ENCODE measurements at regions not wholly inside any gene's neighbourhood (a gene's known extent, or its start where the extent isn't known, plus 50 kb on each side); places are given as distances from the start of the nearest gene placed in this dataset.

DNA sequence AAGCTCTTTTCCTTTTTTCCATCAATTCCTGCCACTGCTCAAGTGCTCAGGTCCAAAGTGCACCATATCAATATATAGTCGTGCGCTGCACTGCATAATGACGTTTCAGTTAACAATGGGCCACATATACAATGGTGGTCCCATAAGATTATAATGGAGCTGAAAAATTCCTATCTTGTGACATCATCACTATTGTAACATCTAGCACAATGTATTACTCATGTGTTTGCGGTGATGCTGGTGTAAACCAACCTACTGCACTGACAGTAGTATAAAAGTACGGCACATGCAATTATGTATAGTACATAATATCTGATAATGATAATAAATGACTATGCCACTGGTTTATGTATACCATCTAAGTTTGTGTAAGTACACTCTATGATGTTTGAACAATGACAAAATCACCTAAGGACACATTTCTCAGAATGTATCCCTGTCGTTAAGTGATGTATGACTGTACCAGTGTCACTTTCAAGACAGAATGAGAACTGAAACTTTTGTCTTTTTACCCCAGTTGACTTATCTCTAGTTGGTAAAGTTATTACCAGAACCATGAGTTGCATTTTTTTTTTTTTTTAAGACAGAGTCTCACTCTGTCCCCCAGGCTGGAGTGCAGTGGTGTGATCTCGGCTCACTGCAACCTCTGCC is 53.7 kb upstream of the INSM2 start:
- no peak overlapping the region for H4K91ac ChIP-seq (ENCODE audit: insufficient read length, low read depth, low read length)
- H3K18ac ChIP-seq (ENCODE audit: insufficient read length, low read depth, low read length) = no peak overlapping the region
- no peak overlapping the region for H3T11ph ChIP-seq (ENCODE audit: low read length)
- H4K5ac ChIP-seq (ENCODE audit: insufficient read length, low read depth, low read length) = no peak overlapping the region
- no peaks in the 10 kb centered on the region for H3K9me3 Mint-ChIP-seq
- H3K27me3 Mint-ChIP-seq (ENCODE audit: low read depth) = 0 out of 2 replicates have a peak, but pooled peaks cover 2% of the 10 kb centered on the region
- no peak overlapping the region for H3K27ac Mint-ChIP-seq
- no peak overlapping the region for H3K4me3 Mint-ChIP-seq
- no peaks in the 10 kb centered on the region for H3K79me1 ChIP-seq (ENCODE audit: insufficient read depth, low read depth, low read length, poor library complexity, severe bottlenecking)
- no peak overlapping the region for H2AFZ ChIP-seq (ENCODE audit: low read length)
- H3K4me2 ChIP-seq (ENCODE audit: insufficient read depth, insufficient read length, low read length) = no peak overlapping the region
- H4K8ac ChIP-seq (replicated peaks; ENCODE audit: insufficient read length, low read depth, low read length) = no peak overlapping the region
- no peaks in the 10 kb centered on the region for H3K79me2 ChIP-seq (ENCODE audit: insufficient read depth, low read length)
- WGBS (ENCODE audit: extremely low coverage, insufficient read length, low lambda C conversion rate) = no CpG with 5 or more reads among the region's 7 CpGs
- no peak overlapping the region for H3K14ac ChIP-seq (ENCODE audit: insufficient read depth, low read length)
- no peak overlapping the region for H2BK5ac ChIP-seq (ENCODE audit: insufficient read length, low read length)
- no peak overlapping the region for H2AK5ac ChIP-seq (ENCODE audit: insufficient read length, low read length)
- no peaks in the 10 kb centered on the region for H3K4me1 Mint-ChIP-seq
- H4K20me1 ChIP-seq (ENCODE audit: control insufficient read depth, insufficient read depth, insufficient read length) = no peaks in the 10 kb centered on the region
- H2BK20ac ChIP-seq (ENCODE audit: low read depth, low read length, poor library complexity, severe bottlenecking) = no peak overlapping the region
- H3K27me3 ChIP-seq (ENCODE audit: insufficient read depth, low read length) = no peaks in the 10 kb centered on the region
- H3K27ac ChIP-seq (ENCODE audit: insufficient read length, low read depth, low read length) = no peak overlapping the region
- no peak overlapping the region for H2BK120ac ChIP-seq (ENCODE audit: low read depth, low read length, poor library complexity, severe bottlenecking)
- no peak for DNase-seq
- no peak overlapping the region for H3K23ac ChIP-seq (ENCODE audit: insufficient read length, low read depth, low read length)
- no peaks in the 10 kb centered on the region for H3K36me3 Mint-ChIP-seq (ENCODE audit: insufficient read depth in 1 of 3, low read depth in 3 of 3)
- H3K23me2 ChIP-seq (ENCODE audit: insufficient read length, low read depth, low read length, poor library complexity, severe bottlenecking) = no peaks in the 10 kb centered on the region
- H3K4me1 ChIP-seq (ENCODE audit: insufficient read depth, low read length) = no peaks in the 10 kb centered on the region
- H3K4ac ChIP-seq (ENCODE audit: low read depth, low read length) = no peak overlapping the region
- H2BK12ac ChIP-seq (ENCODE audit: insufficient read length, low read depth, low read length) = no peak overlapping the region
- no peak overlapping the region for H2BK15ac ChIP-seq (ENCODE audit: low read depth, low read length)
- no peak overlapping the region for H3K9ac ChIP-seq (ENCODE audit: extremely low read depth, insufficient read length, low read length)
- no peaks in the 10 kb centered on the region for H3K9me3 ChIP-seq (ENCODE audit: control insufficient read depth, low read depth, low read length)
- TF ChIP-seq, protein P1, sequence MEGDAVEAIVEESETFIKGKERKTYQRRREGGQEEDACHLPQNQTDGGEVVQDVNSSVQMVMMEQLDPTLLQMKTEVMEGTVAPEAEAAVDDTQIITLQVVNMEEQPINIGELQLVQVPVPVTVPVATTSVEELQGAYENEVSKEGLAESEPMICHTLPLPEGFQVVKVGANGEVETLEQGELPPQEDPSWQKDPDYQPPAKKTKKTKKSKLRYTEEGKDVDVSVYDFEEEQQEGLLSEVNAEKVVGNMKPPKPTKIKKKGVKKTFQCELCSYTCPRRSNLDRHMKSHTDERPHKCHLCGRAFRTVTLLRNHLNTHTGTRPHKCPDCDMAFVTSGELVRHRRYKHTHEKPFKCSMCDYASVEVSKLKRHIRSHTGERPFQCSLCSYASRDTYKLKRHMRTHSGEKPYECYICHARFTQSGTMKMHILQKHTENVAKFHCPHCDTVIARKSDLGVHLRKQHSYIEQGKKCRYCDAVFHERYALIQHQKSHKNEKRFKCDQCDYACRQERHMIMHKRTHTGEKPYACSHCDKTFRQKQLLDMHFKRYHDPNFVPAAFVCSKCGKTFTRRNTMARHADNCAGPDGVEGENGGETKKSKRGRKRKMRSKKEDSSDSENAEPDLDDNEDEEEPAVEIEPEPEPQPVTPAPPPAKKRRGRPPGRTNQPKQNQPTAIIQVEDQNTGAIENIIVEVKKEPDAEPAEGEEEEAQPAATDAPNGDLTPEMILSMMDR (conservative IDR thresholded peaks at IDR 0.05) = no peak
- H3K56ac ChIP-seq (ENCODE audit: insufficient read length, low read depth, low read length) = no peak overlapping the region
